ENCODE measurements at regions not wholly inside any gene's neighbourhood (a gene's known extent, or its start where the extent isn't known, plus 50 kb on each side); places are given as distances from the start of the nearest gene placed in this dataset.

DNA sequence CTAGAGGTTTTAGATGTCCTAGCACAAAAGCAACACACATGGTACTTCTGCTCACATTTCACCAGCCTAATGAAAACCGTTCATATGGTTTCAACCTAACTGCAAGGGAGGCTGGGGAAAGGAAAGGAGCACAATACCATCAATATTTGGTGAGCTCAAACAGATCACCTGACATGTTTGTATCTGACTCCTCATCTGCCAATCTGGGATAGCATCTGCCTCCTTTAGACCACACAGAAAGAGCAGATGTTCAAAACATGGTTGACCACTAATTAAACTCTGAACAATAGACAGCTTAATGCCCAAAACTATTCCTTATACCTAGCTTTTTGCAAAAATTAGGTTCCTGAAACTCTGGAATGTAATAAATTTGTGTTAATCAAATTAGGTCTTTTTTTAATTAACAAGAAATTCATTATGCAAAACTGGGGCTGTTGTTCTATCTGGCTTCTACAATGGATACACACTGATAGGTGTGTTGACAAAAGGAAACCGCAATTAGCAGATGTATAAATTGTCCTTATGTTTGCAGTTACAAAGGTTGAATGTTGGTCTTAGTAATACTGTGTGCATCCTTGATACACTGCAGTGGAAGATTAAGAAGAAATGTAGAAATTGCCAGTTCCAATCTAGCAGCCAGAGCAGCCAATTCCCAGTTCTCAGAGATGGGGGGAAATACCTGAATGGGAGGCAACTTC is 89.3 kb downstream of the DUSP6 start:
- Histone ChIP-seq H3K9me3 (ENCODE audit: low read depth, low read length) (no peaks in the 10 kb centered on the region), H3K4me3 (ENCODE audit: low read length) (no peak overlapping the region), H3K4me1 (ENCODE audit: insufficient read depth, low read length) (peaks cover 11% of the 10 kb centered on the region), H3K27me3 (ENCODE audit: insufficient read depth, low read length) (no peaks in the 10 kb centered on the region)

DNA sequence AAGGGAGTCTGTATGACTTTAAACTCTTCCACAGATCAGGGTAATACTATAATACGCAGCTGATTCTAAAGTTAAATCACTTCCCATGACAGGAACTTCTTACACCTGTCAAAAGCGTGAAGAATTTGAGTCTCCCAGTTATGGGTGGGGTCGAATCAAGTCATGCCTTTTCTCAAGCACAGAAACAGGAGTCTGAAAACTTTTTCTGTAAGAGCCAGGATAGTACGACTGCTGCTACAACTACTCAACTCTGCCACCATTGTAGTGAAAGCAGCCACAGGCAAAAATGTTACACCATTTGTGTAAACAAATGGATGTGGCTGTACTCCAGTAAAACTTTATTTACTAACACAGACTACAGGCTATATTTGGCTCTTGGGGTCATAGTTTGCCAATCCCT is 90.3 kb downstream of the DUSP6 start:
- H3K9me3 ChIP-seq (ENCODE audit: low read depth, low read length), result no peaks in the 10 kb centered on the region
- H3K27me3 ChIP-seq (ENCODE audit: insufficient read depth, low read length), result no peaks in the 10 kb centered on the region

DNA sequence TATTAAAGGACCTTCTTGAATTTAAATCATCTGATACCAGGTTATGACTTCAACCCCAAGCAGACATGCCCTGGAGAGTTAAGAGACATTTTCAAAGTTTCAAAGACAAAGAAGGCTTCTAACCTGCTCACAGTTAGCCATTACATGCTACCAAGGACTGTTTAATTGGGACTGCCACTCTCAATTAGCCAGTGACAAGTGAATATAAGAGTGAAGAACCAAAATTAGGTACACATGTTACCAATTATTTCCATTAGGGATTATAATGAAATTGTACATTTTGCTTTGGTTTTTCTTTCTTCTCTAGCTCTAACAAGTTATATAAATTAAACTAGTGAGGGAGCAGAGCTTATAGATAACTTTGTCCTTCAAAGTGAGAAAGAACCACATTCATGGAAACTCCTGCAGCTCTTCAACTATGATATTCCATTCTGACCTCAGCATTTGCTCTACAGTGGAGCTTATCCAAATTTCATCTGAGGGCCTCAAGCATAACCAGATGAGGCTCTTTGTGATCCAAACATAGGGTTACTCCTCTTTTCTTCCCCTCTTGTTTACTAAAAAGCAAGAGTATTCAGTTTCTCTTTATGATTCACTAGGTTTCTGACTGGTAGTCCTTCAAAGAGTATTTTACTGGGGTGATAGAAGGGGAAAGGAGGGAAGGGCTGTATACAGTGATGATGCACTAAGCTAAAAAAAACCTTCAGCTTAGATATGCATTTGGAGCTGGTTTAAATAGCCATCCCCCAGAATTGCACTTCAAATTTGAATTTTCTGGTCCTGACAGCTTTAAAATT is 91.3 kb downstream of the DUSP6 start:
- Histone ChIP-seq H3K9me3 (ENCODE audit: low read depth, low read length) (no peaks in the 10 kb centered on the region), H3K4me1 (ENCODE audit: insufficient read depth, low read length) (peaks cover under 1% of the 10 kb centered on the region), H3K27me3 (ENCODE audit: insufficient read depth, low read length) (no peaks in the 10 kb centered on the region), H3K4me3 (ENCODE audit: low read length) (no peak overlapping the region)

More for the DNA sequence above, 90.3 kb downstream of the DUSP6 start:
- no peak overlapping the region for H3K4me3 ChIP-seq (ENCODE audit: low read length)
- H3K4me1 ChIP-seq (ENCODE audit: insufficient read depth, low read length), result peaks cover 7% of the 10 kb centered on the region

DNA sequence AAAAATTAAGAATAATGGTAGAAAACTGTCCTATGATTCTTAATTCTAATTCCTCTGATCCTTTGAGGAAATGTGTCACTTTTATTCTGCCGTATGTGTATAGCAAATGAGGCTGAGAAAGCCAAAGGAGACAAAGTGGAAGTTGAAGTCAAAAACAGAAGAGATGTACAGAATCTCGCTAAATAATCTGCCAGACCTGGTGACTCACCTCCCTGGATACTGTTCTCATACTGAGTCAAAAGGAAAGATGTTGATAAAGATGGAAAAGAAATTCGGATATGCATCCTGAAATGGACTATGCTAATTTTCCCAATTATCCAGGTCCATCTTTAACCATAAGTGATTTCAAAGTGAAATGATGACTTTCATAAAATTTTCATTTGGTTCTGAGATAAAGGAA is 92.5 kb downstream of the DUSP6 start:
- Histone ChIP-seq H3K9me3 (ENCODE audit: low read depth, low read length) (no peaks in the 10 kb centered on the region), H3K27me3 (ENCODE audit: insufficient read depth, low read length) (no peaks in the 10 kb centered on the region), H3K4me3 (ENCODE audit: low read length) (no peak overlapping the region), H3K4me1 (ENCODE audit: insufficient read depth, low read length) (no peaks in the 10 kb centered on the region)

DNA sequence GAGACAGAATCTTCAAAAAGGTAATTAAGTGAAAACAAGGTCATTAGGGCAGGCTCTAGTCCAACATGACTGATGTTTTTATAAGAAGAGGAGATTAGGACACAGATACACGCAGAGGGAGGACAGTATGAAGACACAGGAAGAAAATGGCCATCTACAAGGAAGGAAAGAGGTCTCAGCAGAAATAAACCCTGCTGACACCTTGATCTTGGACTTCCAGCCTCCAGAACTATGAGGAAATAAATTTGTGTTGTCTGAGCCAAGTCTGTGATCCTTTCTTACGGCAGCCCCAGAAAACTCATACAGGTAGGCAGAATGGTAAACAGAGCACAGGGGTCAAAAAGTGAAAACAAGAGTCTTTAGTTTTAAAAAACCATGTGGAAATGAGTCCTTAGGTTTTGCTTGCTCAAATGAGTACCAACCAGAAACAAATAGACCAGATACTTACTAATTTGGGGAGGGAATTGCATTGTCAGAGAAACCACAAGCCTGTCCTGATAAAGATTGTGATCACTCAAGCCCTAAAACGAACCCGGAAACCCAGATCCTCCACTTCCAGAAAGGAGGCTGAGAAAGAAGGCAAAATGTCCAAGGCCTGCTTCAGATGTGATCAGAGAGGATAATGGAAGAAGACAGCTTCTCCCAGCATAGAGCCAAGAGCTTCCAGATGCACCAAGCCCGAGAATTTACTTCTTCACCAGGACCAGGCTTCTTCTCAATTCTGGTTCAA is 93.9 kb downstream of the DUSP6 start:
- no peak overlapping the region for H3K4me3 ChIP-seq (ENCODE audit: low read length)
- no peaks in the 10 kb centered on the region for H3K4me1 ChIP-seq (ENCODE audit: insufficient read depth, low read length)
- no peaks in the 10 kb centered on the region for H3K27me3 ChIP-seq (ENCODE audit: insufficient read depth, low read length)
- H3K9me3 ChIP-seq (ENCODE audit: low read depth, low read length), result no peaks in the 10 kb centered on the region

DNA sequence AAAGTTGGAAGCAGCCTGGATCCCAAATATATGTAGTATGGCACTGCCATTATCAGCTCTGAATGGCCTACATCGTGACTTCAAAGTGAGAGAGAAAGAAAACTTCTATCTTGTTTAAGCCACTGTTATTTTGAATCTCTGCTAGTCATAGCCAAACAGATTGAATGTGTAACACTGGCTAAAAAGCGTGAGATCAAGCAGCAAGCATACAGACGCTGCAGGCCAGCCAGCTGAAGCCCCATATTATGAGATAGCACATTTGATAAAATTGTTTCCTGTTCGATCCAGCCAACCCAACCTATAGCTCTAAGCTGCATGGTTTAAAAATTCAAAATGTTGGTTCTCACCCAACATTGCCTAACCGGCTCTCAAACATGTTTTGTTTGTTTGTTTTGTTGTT is 95.0 kb downstream of the DUSP6 start:
- Histone ChIP-seq H3K27me3 (ENCODE audit: insufficient read depth, low read length) (no peaks in the 10 kb centered on the region), H3K9me3 (ENCODE audit: low read depth, low read length) (no peaks in the 10 kb centered on the region), H3K4me1 (ENCODE audit: insufficient read depth, low read length) (no peaks in the 10 kb centered on the region), H3K4me3 (ENCODE audit: low read length) (no peak overlapping the region)

DNA sequence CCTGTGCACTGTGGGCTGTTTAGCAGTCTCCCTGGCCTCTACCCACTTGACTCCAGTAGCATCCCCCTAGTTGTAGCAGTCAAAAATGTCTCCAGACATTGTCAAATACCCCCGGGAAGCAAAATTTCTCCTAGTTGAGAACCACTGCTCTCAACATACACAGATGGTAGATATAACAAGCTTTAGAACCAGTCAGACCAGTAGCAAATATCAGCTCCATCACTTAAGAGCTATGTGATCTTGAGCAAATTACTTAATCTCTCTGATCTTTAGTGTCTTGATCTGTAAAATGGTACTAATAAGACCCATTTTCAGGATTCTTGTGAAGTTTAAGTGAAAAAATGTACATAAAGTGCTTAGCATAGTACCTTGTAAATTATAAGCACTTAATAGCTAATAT is 96.2 kb downstream of the DUSP6 start:
- no peaks in the 10 kb centered on the region for H3K4me1 ChIP-seq (ENCODE audit: insufficient read depth, low read length)
- H3K9me3 ChIP-seq (ENCODE audit: low read depth, low read length), result no peaks in the 10 kb centered on the region
- H3K27me3 ChIP-seq (ENCODE audit: insufficient read depth, low read length), result no peaks in the 10 kb centered on the region
- H3K4me3 ChIP-seq (ENCODE audit: low read length), result no peak overlapping the region

DNA sequence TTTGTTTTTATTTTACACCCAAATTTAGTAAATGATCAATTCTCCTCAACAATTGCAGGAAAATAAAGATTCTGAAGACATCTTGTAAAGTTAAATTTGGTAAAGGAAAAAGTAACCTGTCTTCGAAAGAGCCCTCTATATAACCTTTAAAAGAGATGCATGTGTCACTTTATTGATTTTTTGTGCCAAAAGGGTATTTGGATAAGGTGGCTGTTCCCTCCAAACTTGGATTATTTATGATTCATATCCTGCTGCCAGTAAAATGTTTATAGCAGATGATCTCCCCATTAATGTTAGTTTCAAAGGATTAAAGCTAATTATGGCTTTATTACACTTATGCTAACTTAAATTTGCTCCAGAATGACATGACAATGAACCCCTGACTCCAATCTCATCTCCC is 98.8 kb downstream of the DUSP6 start:
- Histone ChIP-seq H3K4me3 (ENCODE audit: low read length) (no peak overlapping the region), H3K4me1 (ENCODE audit: insufficient read depth, low read length) (no peaks in the 10 kb centered on the region), H3K9me3 (ENCODE audit: low read depth, low read length) (no peaks in the 10 kb centered on the region), H3K27me3 (ENCODE audit: insufficient read depth, low read length) (no peaks in the 10 kb centered on the region)

DNA sequence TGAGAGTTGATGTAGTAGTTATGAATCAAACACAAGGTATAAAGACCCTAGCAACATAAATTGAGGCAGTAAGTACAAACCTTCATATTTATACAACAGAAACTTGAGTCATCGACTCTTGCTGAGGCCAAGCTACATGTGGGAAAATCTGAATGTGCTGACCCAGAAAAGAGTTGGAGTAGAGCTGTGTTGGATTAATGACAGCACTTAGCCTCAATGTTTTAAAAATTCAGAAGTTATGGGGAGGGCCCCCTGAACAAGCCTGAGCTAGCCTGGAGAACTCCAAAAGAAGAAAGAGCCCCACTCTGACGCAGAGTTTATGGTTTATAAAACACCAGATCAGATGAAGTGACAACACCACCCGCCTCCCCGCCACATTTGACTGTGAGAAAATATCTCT is 100.0 kb downstream of the DUSP6 start:
- no peaks in the 10 kb centered on the region for H3K27me3 ChIP-seq (ENCODE audit: insufficient read depth, low read length)

DNA sequence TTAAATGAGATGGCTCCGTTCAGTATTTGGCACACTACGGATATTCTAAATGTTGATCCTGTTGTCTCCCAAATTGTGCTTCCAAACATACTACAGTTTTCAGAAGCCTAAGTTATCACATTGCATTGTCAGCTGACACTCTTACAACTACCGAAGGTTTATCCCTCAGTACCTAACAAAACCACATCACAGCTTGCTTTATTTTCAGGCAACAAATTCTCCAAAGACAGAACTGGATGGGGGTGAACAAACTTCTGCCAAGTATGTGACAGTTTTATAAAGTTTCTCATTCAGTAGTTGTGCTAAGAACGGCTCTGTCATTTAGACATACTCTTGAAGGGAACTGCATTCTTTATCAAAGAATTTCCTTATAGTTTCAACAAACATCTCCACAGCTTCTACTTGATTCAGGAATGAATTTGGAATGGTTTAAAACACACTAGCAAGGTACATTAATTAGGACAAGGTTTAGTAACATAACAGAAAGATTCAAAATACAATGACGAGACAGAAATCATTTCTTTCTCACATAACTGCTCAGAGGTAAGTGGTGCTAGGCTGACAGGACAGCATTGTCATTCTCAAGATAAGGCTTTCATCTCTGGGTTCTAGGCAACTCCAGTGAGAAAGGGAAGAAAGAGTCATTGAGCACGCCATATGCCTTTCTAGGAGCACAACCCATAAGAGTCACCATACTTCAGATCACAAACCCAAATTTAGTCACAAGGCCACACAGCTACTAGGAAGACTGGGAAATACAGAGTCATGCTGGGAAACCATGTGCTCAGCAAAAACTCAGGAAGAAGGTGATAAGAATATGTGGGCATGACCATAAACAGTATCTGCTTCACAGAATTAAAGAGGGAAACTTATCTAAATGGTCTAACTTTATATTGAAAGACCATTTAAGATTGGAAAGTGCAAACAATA is 100.7 kb downstream of the DUSP6 start:
- H3K4me1 ChIP-seq (ENCODE audit: insufficient read depth, low read length), result peaks cover 6% of the 10 kb centered on the region
- no peaks in the 10 kb centered on the region for H3K27me3 ChIP-seq (ENCODE audit: insufficient read depth, low read length)
- H3K9me3 ChIP-seq (ENCODE audit: low read depth, low read length), result no peaks in the 10 kb centered on the region
- no peak overlapping the region for H3K4me3 ChIP-seq (ENCODE audit: low read length)

More for the DNA sequence above, 100.0 kb downstream of the DUSP6 start:
- H3K9me3 ChIP-seq (ENCODE audit: low read depth, low read length), result no peaks in the 10 kb centered on the region
- no peak overlapping the region for H3K4me3 ChIP-seq (ENCODE audit: low read length)
- H3K4me1 ChIP-seq (ENCODE audit: insufficient read depth, low read length), result peaks cover 6% of the 10 kb centered on the region

DNA sequence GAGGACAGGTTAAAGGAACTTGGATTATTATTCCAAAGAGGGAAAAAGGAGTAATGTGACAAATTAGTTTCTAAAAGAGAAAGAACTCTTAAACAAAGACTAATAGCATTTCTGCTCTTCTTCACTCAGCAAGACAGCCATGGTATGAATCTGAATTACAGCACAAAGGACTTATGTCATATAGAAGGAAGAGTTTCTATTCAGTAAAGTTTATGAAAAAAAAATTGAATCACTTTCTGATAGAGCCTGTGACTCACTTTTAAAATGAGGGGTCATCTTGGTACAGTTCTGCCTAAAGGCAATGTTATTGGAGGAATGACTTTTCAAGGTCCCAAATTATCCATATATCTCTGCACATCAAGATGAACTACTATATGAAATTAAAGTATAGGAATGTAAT is 101.7 kb downstream of the DUSP6 start:
- H3K4me3 ChIP-seq (ENCODE audit: low read length), result no peak overlapping the region

DNA sequence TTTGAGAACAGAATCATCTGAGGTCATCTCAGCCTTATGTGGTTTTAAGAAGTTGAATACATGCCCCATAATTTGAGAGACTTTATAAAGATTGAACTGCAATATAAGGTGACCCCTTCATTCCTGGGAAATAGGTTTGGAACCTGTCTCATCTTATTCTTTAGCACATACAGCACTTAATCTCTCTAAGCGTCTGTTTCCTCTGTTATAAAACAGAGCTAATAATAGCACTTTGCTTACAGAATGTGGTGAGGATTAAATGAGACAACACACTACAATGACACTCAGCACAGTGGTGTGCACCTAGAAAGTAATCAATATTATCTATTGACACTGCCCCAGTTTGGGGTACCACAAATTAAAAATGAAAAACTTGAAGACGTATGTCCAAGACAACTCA is 102.1 kb downstream of the DUSP6 start:
- no peak overlapping the region for H3K4me3 ChIP-seq (ENCODE audit: low read length)
- H3K27me3 ChIP-seq (ENCODE audit: insufficient read depth, low read length), result no peaks in the 10 kb centered on the region
- no peaks in the 10 kb centered on the region for H3K9me3 ChIP-seq (ENCODE audit: low read depth, low read length)
- peaks cover 17% of the 10 kb centered on the region for H3K4me1 ChIP-seq (ENCODE audit: insufficient read depth, low read length)

More for the DNA sequence above, 101.7 kb downstream of the DUSP6 start:
- peaks cover 13% of the 10 kb centered on the region for H3K4me1 ChIP-seq (ENCODE audit: insufficient read depth, low read length)
- no peaks in the 10 kb centered on the region for H3K9me3 ChIP-seq (ENCODE audit: low read depth, low read length)
- H3K27me3 ChIP-seq (ENCODE audit: insufficient read depth, low read length), result no peaks in the 10 kb centered on the region

DNA sequence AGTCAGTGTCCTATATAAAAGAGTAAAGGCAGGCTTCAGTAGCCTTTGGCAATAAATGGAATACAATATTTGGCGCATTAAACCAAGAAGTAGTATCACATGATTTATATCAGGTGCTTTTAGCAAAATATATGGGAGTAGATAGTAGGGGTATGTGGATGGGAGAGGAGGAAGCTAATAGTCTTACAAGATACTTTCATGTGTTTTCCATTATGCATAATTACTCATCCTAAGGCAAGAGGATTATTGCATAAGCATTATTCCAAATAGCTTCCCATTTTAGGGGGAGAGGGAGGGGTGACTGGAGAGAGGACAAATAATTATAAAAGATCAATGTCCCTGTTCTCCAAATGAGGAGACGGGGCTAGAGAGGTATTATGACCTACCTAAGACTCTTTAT is 104.3 kb downstream of the DUSP6 start:
- Histone ChIP-seq H3K4me3 (ENCODE audit: low read length) (no peak overlapping the region), H3K4me1 (ENCODE audit: insufficient read depth, low read length) (peaks cover 36% of the 10 kb centered on the region), H3K27me3 (ENCODE audit: insufficient read depth, low read length) (no peaks in the 10 kb centered on the region), H3K9me3 (ENCODE audit: low read depth, low read length) (no peaks in the 10 kb centered on the region)

DNA sequence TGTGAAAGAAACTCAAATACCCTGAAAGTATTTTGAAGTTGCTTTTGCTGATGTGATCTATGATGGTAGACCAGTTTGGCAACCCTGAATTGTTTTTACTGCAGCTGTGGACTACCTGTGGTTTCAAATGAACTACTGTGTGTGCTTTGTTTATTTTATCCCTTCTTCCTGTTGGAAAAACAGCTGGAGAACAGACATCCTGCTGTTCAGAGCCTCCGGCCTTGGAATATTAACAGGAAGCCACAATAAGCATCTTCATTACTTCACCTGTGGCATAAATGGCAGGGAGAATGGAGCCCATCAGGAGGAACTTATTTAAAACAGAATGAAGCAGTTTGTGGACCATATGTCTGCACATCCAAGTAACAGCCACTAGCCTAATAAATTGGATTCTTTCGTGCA is 104.8 kb downstream of the DUSP6 start:
- no peaks in the 10 kb centered on the region for H3K27me3 ChIP-seq (ENCODE audit: insufficient read depth, low read length)
- H3K9me3 ChIP-seq (ENCODE audit: low read depth, low read length), result no peaks in the 10 kb centered on the region
- H3K4me1 ChIP-seq (ENCODE audit: insufficient read depth, low read length), result peaks cover 36% of the 10 kb centered on the region
- H3K4me3 ChIP-seq (ENCODE audit: low read length), result no peak overlapping the region
